Central memory CD8-positive, alpha-beta T cell (primary cell): ENCODE measurements at regions not wholly inside any gene's neighbourhood (a gene's known extent, or its start where the extent isn't known, plus 50 kb on each side); places are given as distances from the start of the nearest gene placed in this dataset.

Experiments used
- ATAC-seq: fragments of 150-1000 bp; cut with Tn5 transposase; replicated peaks from 2 replicates; pipeline ENCODE4 v1.10.0; 2022; ENCODE audit warnings: mild to moderate bottlenecking, moderate FRiP score, moderate number of reproducible peaks; ENCODE audit not compliant: poor library complexity, severe bottlenecking; ENCODE audit errors: extremely low read depth
- DNase-seq, 2 donors: peaks; one replicate each; pipeline ENCODE4 v3.0.0; 2021; ENCODE audit warnings: low spot score in 2 of 2
- H3K27ac Mint-ChIP-seq: one replicate; pipeline ENCODE4 v1.8.0; 2022; ENCODE audit warnings: low read depth, mild to moderate bottlenecking, moderate library complexity, mixed read lengths
- H3K27me3 Mint-ChIP-seq: one replicate; pipeline ENCODE4 v1.8.0; 2022; ENCODE audit warnings: mixed read lengths
- H3K36me3 Mint-ChIP-seq: one replicate; pipeline ENCODE4 v1.8.0; 2022; ENCODE audit warnings: mild to moderate bottlenecking, moderate library complexity, mixed read lengths; ENCODE audit not compliant: insufficient read depth
- H3K4me1 Mint-ChIP-seq: one replicate; pipeline ENCODE4 v1.8.0; 2022; ENCODE audit warnings: mixed read lengths
- H3K4me3 Mint-ChIP-seq: one replicate; pipeline ENCODE4 v1.8.0; 2022; ENCODE audit warnings: mild to moderate bottlenecking, moderate library complexity, mixed read lengths
- H3K9me3 Mint-ChIP-seq: one replicate; pipeline ENCODE4 v1.8.0; 2022; ENCODE audit warnings: mixed read lengths

DNA sequence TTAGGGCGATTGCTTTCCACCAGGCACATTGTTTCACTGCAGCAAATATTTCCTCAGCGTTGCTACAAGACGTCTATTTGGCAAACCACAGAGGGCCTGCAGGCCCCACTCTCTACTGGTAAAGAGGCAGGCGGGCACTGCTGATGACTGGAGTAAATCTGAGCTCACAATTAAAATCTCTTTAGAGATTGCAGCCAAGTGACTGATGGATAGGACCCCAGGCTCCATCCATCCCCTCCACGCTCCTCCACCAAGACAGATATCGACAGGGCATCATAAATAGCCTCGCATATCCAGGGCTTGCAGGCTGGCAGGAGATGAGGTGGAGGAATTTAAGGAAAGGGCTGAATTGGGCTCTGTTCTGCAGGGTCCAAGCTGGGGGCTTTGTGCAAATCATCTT is 50.4 kb upstream of the MDGA1 start:
- ATAC-seq (no peak), DNase-seq (no peak)
- no peak overlapping the region for H3K27ac Mint-ChIP-seq
- H3K4me3 Mint-ChIP-seq: no peak overlapping the region
- H3K4me1 Mint-ChIP-seq: no peaks in the 10 kb centered on the region
- H3K36me3 Mint-ChIP-seq: no peaks in the 10 kb centered on the region
- H3K27me3 Mint-ChIP-seq: peaks cover 53% of the 10 kb centered on the region
- no peaks in the 10 kb centered on the region for H3K9me3 Mint-ChIP-seq
